ENCODE measurements at regions not wholly inside any gene's neighbourhood (a gene's known extent, or its start where the extent isn't known, plus 50 kb on each side); places are given as distances from the start of the nearest gene placed in this dataset.

DNA sequence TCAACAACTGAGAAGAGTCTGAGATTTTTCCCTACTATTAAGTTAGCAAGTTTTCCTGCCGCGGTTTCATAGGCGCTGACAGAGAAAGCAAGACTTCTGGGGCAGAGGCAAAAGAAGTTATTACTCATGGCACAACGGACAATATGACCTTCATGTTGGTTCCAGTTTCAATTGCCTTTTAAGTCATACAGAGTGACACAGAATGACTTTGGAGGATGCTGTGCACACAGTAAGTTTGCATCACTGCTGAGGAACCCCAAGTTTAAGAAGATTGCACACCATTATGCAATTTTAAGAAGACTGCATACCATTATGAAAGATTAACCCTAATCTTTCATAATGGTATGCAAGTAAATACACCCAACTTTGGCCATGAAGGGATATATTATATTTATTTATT, 626.5 kb upstream of the CHORDC1 start:
- DNase-seq (ENCODE audit: low read depth) = no peak
- H3K4me3 ChIP-seq (ENCODE audit: low read depth, low read length) = no peak overlapping the region
- TF ChIP-seq, protein P1, sequence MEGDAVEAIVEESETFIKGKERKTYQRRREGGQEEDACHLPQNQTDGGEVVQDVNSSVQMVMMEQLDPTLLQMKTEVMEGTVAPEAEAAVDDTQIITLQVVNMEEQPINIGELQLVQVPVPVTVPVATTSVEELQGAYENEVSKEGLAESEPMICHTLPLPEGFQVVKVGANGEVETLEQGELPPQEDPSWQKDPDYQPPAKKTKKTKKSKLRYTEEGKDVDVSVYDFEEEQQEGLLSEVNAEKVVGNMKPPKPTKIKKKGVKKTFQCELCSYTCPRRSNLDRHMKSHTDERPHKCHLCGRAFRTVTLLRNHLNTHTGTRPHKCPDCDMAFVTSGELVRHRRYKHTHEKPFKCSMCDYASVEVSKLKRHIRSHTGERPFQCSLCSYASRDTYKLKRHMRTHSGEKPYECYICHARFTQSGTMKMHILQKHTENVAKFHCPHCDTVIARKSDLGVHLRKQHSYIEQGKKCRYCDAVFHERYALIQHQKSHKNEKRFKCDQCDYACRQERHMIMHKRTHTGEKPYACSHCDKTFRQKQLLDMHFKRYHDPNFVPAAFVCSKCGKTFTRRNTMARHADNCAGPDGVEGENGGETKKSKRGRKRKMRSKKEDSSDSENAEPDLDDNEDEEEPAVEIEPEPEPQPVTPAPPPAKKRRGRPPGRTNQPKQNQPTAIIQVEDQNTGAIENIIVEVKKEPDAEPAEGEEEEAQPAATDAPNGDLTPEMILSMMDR (IDR thresholded peaks at IDR 0.05; ENCODE audit: insufficient read depth, low read length) = no peak

DNA sequence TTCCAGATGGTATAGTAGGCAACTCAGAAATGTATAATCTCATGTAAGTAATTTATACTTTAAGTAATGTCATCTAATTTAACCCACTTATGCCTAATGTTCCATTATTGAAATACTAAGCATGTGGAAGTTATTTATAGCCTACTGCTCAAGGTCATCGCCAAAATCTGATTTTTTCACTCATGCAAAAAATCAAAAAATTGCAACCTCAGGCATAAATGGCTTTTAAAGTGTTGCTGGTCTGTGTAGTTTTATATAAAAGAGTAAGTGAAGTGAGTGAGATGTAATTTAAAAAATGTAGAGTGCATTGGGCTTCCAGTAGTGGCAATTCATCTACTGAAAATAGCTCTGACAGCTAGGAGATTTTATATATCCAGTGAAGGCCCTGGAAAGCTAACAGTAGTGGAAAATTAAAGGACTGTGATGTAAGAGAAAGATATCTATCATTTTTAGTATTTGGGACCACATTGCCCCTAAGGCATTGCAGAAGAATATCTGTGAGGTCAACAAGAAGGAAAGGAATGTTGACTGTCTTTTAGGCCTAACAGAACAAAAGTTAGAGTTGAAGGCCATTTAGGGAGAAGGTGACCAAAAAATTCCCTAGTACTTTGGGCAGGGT, 624.5 kb upstream of the CHORDC1 start:
- TF ChIP-seq, protein P1 (IDR thresholded peaks at IDR 0.05; ENCODE audit: insufficient read depth, low read length) = no peak
- no peak overlapping the region for H3K4me3 ChIP-seq (ENCODE audit: low read depth, low read length)
- no peak for DNase-seq (ENCODE audit: low read depth)

DNA sequence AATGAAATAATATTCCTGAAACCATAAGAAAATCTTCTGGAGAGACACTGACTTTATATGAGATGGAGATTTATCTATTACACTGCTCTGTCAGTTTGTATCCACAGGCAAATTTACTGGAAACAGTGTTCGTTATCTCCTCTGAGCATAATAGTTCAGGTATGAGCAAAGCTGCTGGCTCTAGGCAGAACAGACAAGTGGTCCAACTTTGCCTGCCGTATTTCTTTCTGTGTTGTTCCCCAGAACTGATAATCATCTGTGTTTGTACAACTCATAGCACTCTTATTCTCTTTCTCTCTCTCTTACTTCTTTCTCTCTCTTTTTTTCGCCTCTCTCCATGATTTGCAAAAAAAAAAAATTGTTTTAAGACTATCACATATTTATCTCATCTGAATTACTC, 623.8 kb upstream of the CHORDC1 start:
- H3K4me3 ChIP-seq (ENCODE audit: low read depth, low read length) = no peak overlapping the region
- no peak for DNase-seq (ENCODE audit: low read depth)
- TF ChIP-seq, protein P1 (IDR thresholded peaks at IDR 0.05; ENCODE audit: insufficient read depth, low read length) = no peak

DNA sequence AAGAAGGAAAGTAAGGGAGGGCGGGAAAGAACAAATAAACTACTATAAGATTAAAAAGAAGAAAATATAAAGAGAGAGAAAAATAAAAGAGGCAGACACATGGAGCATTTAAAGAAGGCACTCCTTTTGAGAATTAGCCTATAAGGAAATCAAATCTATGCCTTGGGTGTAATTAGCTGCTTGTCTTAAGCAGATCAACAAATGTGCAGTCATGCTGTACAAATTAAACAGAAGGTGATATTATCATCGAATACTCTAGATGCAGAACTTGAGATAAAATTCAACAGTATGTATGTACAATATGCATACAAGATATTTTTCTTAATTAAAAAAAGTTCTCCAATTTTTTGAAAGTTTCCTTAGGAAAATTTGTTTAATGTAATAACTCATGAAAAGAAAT, 623.0 kb upstream of the CHORDC1 start:
- TF ChIP-seq, protein P1 (IDR thresholded peaks at IDR 0.05; ENCODE audit: insufficient read depth, low read length) = no peak
- H3K4me3 ChIP-seq (ENCODE audit: low read depth, low read length) = no peak overlapping the region

DNA sequence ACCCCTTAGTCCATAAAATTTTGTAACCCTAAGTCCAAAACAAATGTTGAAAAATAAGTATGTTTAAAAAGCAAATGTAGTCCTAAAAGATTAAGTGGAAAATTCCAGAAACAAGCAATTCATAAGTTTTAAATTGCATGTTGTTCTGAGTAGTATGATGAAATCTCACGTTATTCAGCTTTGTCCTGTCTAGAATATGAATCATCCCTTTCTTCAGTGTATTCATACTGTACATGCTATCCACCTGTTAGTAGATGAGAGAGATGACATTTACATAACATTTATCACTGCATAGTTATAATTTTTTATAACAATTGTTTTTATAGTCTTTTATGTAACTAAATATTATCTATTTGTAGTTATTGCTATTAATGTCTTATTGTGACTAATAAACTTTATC, 622.3 kb upstream of the CHORDC1 start:
- H3K4me3 ChIP-seq (ENCODE audit: low read depth, low read length) = no peak overlapping the region
- TF ChIP-seq, protein P1 (IDR thresholded peaks at IDR 0.05; ENCODE audit: insufficient read depth, low read length) = no peak
- no peak for DNase-seq (ENCODE audit: low read depth)

More for the DNA sequence above, 623.0 kb upstream of the CHORDC1 start:
- DNase-seq (ENCODE audit: low read depth) = no peak

DNA sequence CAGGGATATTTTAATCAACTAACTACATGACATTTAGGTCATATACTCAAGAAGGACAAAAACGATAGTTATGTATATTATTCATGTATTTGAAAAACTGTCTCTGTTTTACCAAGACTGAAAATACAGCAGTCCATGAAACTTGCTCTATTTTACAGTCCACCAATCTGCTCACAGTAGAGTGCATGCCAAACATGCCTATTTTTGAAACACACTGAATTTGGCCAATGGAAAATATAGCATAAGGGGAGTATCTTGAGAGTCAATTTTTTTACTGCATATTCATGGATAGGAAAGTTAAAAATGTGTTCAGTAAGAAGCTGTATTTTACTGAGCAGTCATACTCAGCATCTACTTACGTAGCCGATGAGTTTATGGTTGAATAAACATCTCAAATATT, 621.2 kb upstream of the CHORDC1 start:
- TF ChIP-seq, protein P1 (IDR thresholded peaks at IDR 0.05; ENCODE audit: insufficient read depth, low read length) = no peak
- no peak for DNase-seq (ENCODE audit: low read depth)
- no peak overlapping the region for H3K4me3 ChIP-seq (ENCODE audit: low read depth, low read length)

DNA sequence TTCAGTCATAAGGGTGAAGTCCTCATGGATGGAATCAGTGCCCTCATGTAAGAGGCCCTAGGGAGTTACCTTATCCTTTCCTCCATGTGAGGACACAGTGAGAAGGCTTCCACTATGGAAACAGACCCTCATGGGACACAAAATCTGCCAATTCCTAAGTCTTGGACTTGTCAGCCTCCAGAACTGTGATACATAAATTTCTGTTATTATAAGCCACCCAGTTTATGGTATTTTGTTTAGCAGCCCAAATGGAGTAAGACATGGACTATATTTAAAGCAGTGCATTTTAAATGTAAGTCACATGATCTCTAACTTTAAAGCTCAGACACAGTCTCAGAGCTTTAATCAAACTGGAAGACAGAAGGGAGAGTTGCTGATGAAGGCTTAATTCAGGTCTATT, 619.8 kb upstream of the CHORDC1 start:
- TF ChIP-seq, protein P1 (IDR thresholded peaks at IDR 0.05; ENCODE audit: insufficient read depth, low read length) = no peak
- H3K4me3 ChIP-seq (ENCODE audit: low read depth, low read length) = no peak overlapping the region
- no peak for DNase-seq (ENCODE audit: low read depth)
